ENCODE measurements at regions not wholly inside any gene's neighbourhood (a gene's known extent, or its start where the extent isn't known, plus 50 kb on each side); places are given as distances from the start of the nearest gene placed in this dataset.
"Not testable (repeated sequence)": the region's sequence is repeated elsewhere in the genome, so short reads cannot be mapped to it uniquely, and the experiment has no call there.

GRCh38 chr1:187537936-187538335 lies 709.2 kb downstream of the PLA2G4A start:
- DNase-seq (ENCODE audit: low spot score), result no peak

GRCh38 chr1:187549540-187549939 lies 720.8 kb downstream of the PLA2G4A start:
- DNase-seq (ENCODE audit: low spot score), result no peak

- no peak for DNase-seq (ENCODE audit: low spot score)
Measured at GRCh38 chr1:187551061-187551460, 722.3 kb downstream of the PLA2G4A start.

GRCh38 chr1:187563191-187563590 lies 734.4 kb downstream of the PLA2G4A start:
- DNase-seq (ENCODE audit: low spot score), result no peak

- DNase-seq (ENCODE audit: low spot score), result no peak
Measured at GRCh38 chr1:187566354-187566753, 737.6 kb downstream of the PLA2G4A start.

GRCh38 chr1:187568067-187568466 lies 739.3 kb downstream of the PLA2G4A start:
- no peak for DNase-seq (ENCODE audit: low spot score)

GRCh38 chr1:187570166-187570565 lies 741.4 kb downstream of the PLA2G4A start:
- no peak for DNase-seq (ENCODE audit: low spot score)

GRCh38 chr1:187577610-187578009 lies 748.9 kb downstream of the PLA2G4A start:
- no peak for DNase-seq (ENCODE audit: low spot score)

- no peak for DNase-seq (ENCODE audit: low spot score)
Measured at GRCh38 chr1:187588917-187589316, 760.2 kb downstream of the PLA2G4A start.

GRCh38 chr1:187605736-187606135 lies 777.0 kb downstream of the PLA2G4A start:
- no peak for DNase-seq (ENCODE audit: low spot score)

GRCh38 chr1:187615853-187616735 lies 787.3 kb downstream of the PLA2G4A start:
- not testable (repeated sequence) for DNase-seq (ENCODE audit: low spot score)

GRCh38 chr1:187616830-187617229 lies 788.1 kb downstream of the PLA2G4A start:
- DNase-seq (ENCODE audit: low spot score), result not testable (repeated sequence)

- DNase-seq (ENCODE audit: low spot score), result no peak
Measured at GRCh38 chr1:187617776-187618175, 789.0 kb downstream of the PLA2G4A start.

GRCh38 chr1:187619175-187619574 lies 790.4 kb downstream of the PLA2G4A start:
- DNase-seq (ENCODE audit: low spot score), result no peak

GRCh38 chr1:187621951-187622350 lies 793.2 kb downstream of the PLA2G4A start:
- no peak for DNase-seq (ENCODE audit: low spot score)

GRCh38 chr1:187622545-187622944 lies 793.8 kb downstream of the PLA2G4A start:
- DNase-seq (ENCODE audit: low spot score), result no peak

- DNase-seq (ENCODE audit: low spot score), result no peak
Measured at GRCh38 chr1:187624812-187625545, 796.2 kb downstream of the PLA2G4A start.

- no peak for DNase-seq (ENCODE audit: low spot score)
Measured at GRCh38 chr1:187626056-187626455, 797.3 kb downstream of the PLA2G4A start.

GRCh38 chr1:187627516-187627915 lies 798.8 kb downstream of the PLA2G4A start:
- DNase-seq (ENCODE audit: low spot score), result no peak

- no peak for DNase-seq (ENCODE audit: low spot score)
Measured at GRCh38 chr1:187629075-187629474, 800.3 kb downstream of the PLA2G4A start.

- DNase-seq (ENCODE audit: low spot score), result no peak
Measured at GRCh38 chr1:187630653-187631380, 802.1 kb downstream of the PLA2G4A start.

- DNase-seq (ENCODE audit: low spot score), result no peak
Measured at GRCh38 chr1:187631381-187631675, 802.6 kb downstream of the PLA2G4A start.

- DNase-seq (ENCODE audit: low spot score), result no peak
Measured at GRCh38 chr1:187631984-187632383, 803.2 kb downstream of the PLA2G4A start.

Data from LoVo (cell line).